Muscle of leg (tissue), 3 donors: ENCODE measurements at regions not wholly inside any gene's neighbourhood (a gene's known extent, or its start where the extent isn't known, plus 50 kb on each side); places are given as distances from the start of the nearest gene placed in this dataset.

Experiments
- DNase-seq: peaks from one replicate; pipeline ENCODE4 v3.0.0; 2013
- H3K27ac ChIP-seq: one replicate; pipeline ENCODE4 v1.5.1; 2013; ENCODE audit warnings: mild to moderate bottlenecking, low read length, control low read depth
- H3K27me3 ChIP-seq: one replicate; pipeline ENCODE4 v1.6.1; 2013; ENCODE audit warnings: low read length; ENCODE audit not compliant: control insufficient read depth, insufficient read depth
- H3K36me3 ChIP-seq: one replicate; pipeline ENCODE4 v1.6.1; 2013; ENCODE audit warnings: low read length; ENCODE audit not compliant: control insufficient read depth, insufficient read depth
- H3K4me1 ChIP-seq: one replicate; pipeline ENCODE4 v1.6.1; 2013; ENCODE audit warnings: low read length; ENCODE audit not compliant: control insufficient read depth, insufficient read depth
- H3K4me3 ChIP-seq: one replicate; pipeline ENCODE4 v1.5.1; 2013; ENCODE audit warnings: low read length, control low read depth
- H3K9me3 ChIP-seq: replicated peaks from 2 replicates; pipeline ENCODE4 v1.6.1; 2013; ENCODE audit warnings: low read depth, low read length; ENCODE audit not compliant: control insufficient read depth
- WGBS: methylation state at CpG from one replicate; pipeline ENCODE4 v1.1.5; 2013; ENCODE audit warnings: missing lambda C conversion rate; ENCODE audit not compliant: insufficient coverage; 5-methylcytosine and 5-hydroxymethylcytosine counted together

GRCh38 chr9:13902286-13903066, 411.5 kb downstream of the NFIB start:
- Histone ChIP-seq H3K27ac (no peak overlapping the region), H3K9me3 (peaks cover 3% of the 10 kb centered on the region), H3K36me3 (no peaks in the 10 kb centered on the region), H3K27me3 (no peaks in the 10 kb centered on the region), H3K4me3 (no peak overlapping the region), H3K4me1 (peaks cover 8% of the 10 kb centered on the region)
- DNase-seq = peak; percentile 50

- Histone ChIP-seq H3K4me3 (no peak overlapping the region), H3K36me3 (no peaks in the 10 kb centered on the region), H3K27me3 (no peaks in the 10 kb centered on the region), H3K9me3 (peaks cover under 1% of the 10 kb centered on the region), H3K4me1 (peaks cover 8% of the 10 kb centered on the region), H3K27ac (no peak overlapping the region)
- DNase-seq = no peak
- no CpG with 5 or more reads among the region's 3 CpGs for whole genome bisulfite sequencing
Observed at GRCh38 chr9:13901176-13901575, 412.8 kb downstream of the NFIB start.

- H3K27me3 ChIP-seq = no peaks in the 10 kb centered on the region
- DNase-seq = no peak
- H3K4me3 ChIP-seq = no peak overlapping the region
- no peaks in the 10 kb centered on the region for H3K9me3 ChIP-seq
- WGBS = no CpG with 5 or more reads among the region's 5 CpGs
- H3K27ac ChIP-seq = peak overlapping the region; percentile 86
- H3K36me3 ChIP-seq = no peaks in the 10 kb centered on the region
- peaks cover 8% of the 10 kb centered on the region for H3K4me1 ChIP-seq
Observed at GRCh38 chr9:13900449-13900848, 413.5 kb downstream of the NFIB start.

DNA sequence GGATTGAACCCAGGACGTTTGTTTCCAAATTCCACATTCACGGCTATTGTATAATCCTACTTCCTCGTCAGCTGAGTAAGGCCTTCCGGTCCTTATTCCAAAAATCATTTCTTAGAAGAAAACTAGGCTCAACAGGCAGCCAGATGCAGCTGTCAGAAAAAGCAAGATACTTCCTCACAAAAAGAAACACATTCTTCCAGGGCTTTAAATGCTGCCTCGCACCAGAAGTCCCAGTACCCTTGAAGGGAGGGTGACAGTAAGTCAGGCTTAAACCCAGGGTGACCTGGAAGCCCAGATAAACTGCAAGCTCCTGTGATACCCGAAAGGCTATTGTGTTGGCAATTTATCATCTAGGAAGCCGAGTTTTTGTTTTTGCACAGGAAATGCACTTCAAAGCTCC, 414.0 kb downstream of the NFIB start:
- H3K36me3 ChIP-seq = no peaks in the 10 kb centered on the region
- peak overlapping the region; percentile 86 for H3K27ac ChIP-seq
- no peaks in the 10 kb centered on the region for H3K27me3 ChIP-seq
- 42% methylated on average over 5 of the region's 7 CpGs for WGBS
- no peaks in the 10 kb centered on the region for H3K9me3 ChIP-seq
- H3K4me3 ChIP-seq = no peak overlapping the region
- peak; percentile 83 for DNase-seq
- H3K4me1 ChIP-seq = peaks cover 8% of the 10 kb centered on the region

GRCh38 chr9:13898957-13899356, 415.0 kb downstream of the NFIB start:
- Histone ChIP-seq H3K27ac (peak overlapping the region; percentile 86), H3K4me1 (peaks cover 8% of the 10 kb centered on the region), H3K27me3 (no peaks in the 10 kb centered on the region), H3K9me3 (no peaks in the 10 kb centered on the region), H3K36me3 (no peaks in the 10 kb centered on the region), H3K4me3 (no peak overlapping the region)
- no CpG with 5 or more reads among the region's 2 CpGs for WGBS
- peak; percentile 84 for DNase-seq

- no peaks in the 10 kb centered on the region for H3K9me3 ChIP-seq
- no peak overlapping the region for H3K4me3 ChIP-seq
- H3K36me3 ChIP-seq = no peaks in the 10 kb centered on the region
- H3K4me1 ChIP-seq = peaks cover 8% of the 10 kb centered on the region
- H3K27me3 ChIP-seq = no peaks in the 10 kb centered on the region
- WGBS = no CpG with 5 or more reads among the region's 8 CpGs
- DNase-seq = peak; percentile 72
- peak overlapping the region; percentile 53 for H3K27ac ChIP-seq
Observed at GRCh38 chr9:13896922-13897835, 416.8 kb downstream of the NFIB start.

DNA sequence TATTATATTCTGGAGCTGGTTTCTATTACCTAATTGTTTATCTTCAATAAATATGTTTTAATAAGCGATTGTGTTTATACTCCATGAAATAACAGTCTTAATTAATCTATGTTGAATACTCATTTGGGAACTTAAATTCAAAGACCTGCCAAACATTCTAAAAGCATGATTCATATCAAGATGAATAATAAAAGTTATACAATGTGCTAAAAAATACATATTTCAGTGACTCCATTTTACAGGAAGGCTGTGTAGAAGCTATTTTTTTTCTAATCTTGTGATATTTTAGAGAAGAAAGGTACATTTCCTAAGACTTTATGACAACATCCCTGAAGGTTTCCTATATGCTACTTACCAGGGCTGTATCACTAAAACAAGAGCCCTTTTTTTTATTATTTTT, 417.9 kb downstream of the NFIB start:
- Histone ChIP-seq H3K4me1 (peaks cover 8% of the 10 kb centered on the region), H3K4me3 (no peak overlapping the region), H3K36me3 (no peaks in the 10 kb centered on the region), H3K9me3 (no peaks in the 10 kb centered on the region), H3K27me3 (no peaks in the 10 kb centered on the region), H3K27ac (no peak overlapping the region)
- no peak for DNase-seq
- no CpG with 5 or more reads among the region's 1 CpG for WGBS

GRCh38 chr9:13885258-13885657, 428.7 kb downstream of the NFIB start:
- WGBS = no CpG with 5 or more reads among the region's 1 CpG
- H3K36me3 ChIP-seq = no peaks in the 10 kb centered on the region
- no peak overlapping the region for H3K4me3 ChIP-seq
- peaks cover 4% of the 10 kb centered on the region for H3K9me3 ChIP-seq
- DNase-seq = no peak
- H3K4me1 ChIP-seq = no peaks in the 10 kb centered on the region
- no peaks in the 10 kb centered on the region for H3K27me3 ChIP-seq
- no peak overlapping the region for H3K27ac ChIP-seq

GRCh38 chr9:13879981-13880380, 434.0 kb downstream of the NFIB start:
- Histone ChIP-seq H3K27me3 (no peaks in the 10 kb centered on the region), H3K27ac (no peak overlapping the region), H3K4me3 (no peak overlapping the region), H3K4me1 (peaks cover 3% of the 10 kb centered on the region), H3K9me3 (peaks cover 5% of the 10 kb centered on the region), H3K36me3 (no peaks in the 10 kb centered on the region)
- DNase-seq = no peak
- no CpG with 5 or more reads among the region's 1 CpG for WGBS

GRCh38 chr9:13879011-13879410, 434.9 kb downstream of the NFIB start:
- no CpG with 5 or more reads among the region's 3 CpGs for WGBS
- DNase-seq = peak; percentile 70
- H3K27me3 ChIP-seq = no peaks in the 10 kb centered on the region
- peaks cover 3% of the 10 kb centered on the region for H3K4me1 ChIP-seq
- H3K4me3 ChIP-seq = no peak overlapping the region
- H3K36me3 ChIP-seq = no peaks in the 10 kb centered on the region
- H3K9me3 ChIP-seq = peaks cover 11% of the 10 kb centered on the region
- H3K27ac ChIP-seq = peak overlapping the region; percentile 90
